Mesendoderm (in vitro differentiated cells): ENCODE measurements at regions not wholly inside any gene's neighbourhood (a gene's known extent, or its start where the extent isn't known, plus 50 kb on each side); places are given as distances from the start of the nearest gene placed in this dataset.
A peak's percentile ranks its signal among the peaks of the same experiment; 100 is the strongest.

Source experiments
- DNase-seq: peaks from one replicate; pipeline ENCODE4 v3.0.0; 2013
- H2AK5ac ChIP-seq: 2 replicates; pipeline ENCODE4 v1.6.1; 2013; ENCODE audit warnings: low read length, inconsistent platforms
- H2BK120ac ChIP-seq: 2 replicates; pipeline ENCODE4 v1.6.1; 2013; ENCODE audit warnings: low read depth, mild to moderate bottlenecking, low read length, moderate library complexity, mixed read lengths
- H2BK15ac ChIP-seq: replicated peaks from 2 replicates; pipeline ENCODE4 v1.6.1; 2013; ENCODE audit warnings: low read depth, mild to moderate bottlenecking, moderate library complexity
- H2BK5ac ChIP-seq: 2 replicates; pipeline ENCODE4 v1.6.1; 2013; ENCODE audit warnings: low read length, inconsistent platforms
- H3K18ac ChIP-seq: 2 replicates; pipeline ENCODE4 v1.6.1; 2013; ENCODE audit warnings: mild to moderate bottlenecking, low read length, mixed read lengths
- H3K23ac ChIP-seq: one replicate; pipeline ENCODE4 v1.6.1; 2013; ENCODE audit warnings: low read length
- H3K27ac ChIP-seq: 2 replicates; pipeline ENCODE4 v1.5.1; 2013; ENCODE audit warnings: low read depth, mild to moderate bottlenecking, inconsistent platforms, low read length, moderate library complexity
- H3K27me3 ChIP-seq: 2 replicates; pipeline ENCODE4 v1.6.1; 2013; ENCODE audit warnings: low read length, control low read depth, mild to moderate bottlenecking, inconsistent platforms; ENCODE audit not compliant: insufficient read depth, poor library complexity
- H3K36me3 ChIP-seq: 2 replicates; pipeline ENCODE4 v1.6.1; 2013; ENCODE audit warnings: low read length, inconsistent platforms; ENCODE audit not compliant: control insufficient read depth, insufficient read depth
- H3K4ac ChIP-seq: one replicate; pipeline ENCODE4 v1.6.1; 2013; ENCODE audit warnings: low read depth, mild to moderate bottlenecking, low read length, moderate library complexity
- H3K4me1 ChIP-seq: 2 replicates; pipeline ENCODE4 v1.6.1; 2013; ENCODE audit warnings: low read depth, low read length, inconsistent platforms; ENCODE audit not compliant: control insufficient read depth
- H3K4me2 ChIP-seq: 2 replicates; pipeline ENCODE4 v1.6.1; 2013; ENCODE audit warnings: low read length
- H3K4me3 ChIP-seq: 2 replicates; pipeline ENCODE4 v1.5.1; 2013; ENCODE audit warnings: mild to moderate bottlenecking, low read length
- H3K56ac ChIP-seq: one replicate; pipeline ENCODE4 v1.6.1; 2013; ENCODE audit warnings: low read length
- H3K79me1 ChIP-seq: 2 replicates; pipeline ENCODE4 v1.6.1; 2013; ENCODE audit warnings: low read length, inconsistent platforms
- H3K79me2 ChIP-seq: 2 replicates; pipeline ENCODE4 v1.6.1; 2013; ENCODE audit warnings: mild to moderate bottlenecking, low read length; ENCODE audit not compliant: control insufficient read depth, insufficient read depth
- H3K9ac ChIP-seq: 2 replicates; pipeline ENCODE4 v1.6.1; 2013; ENCODE audit warnings: low read length, inconsistent platforms
- H4K5ac ChIP-seq: one replicate; pipeline ENCODE4 v1.6.1; 2013; ENCODE audit warnings: low read length
- H4K8ac ChIP-seq: one replicate; pipeline ENCODE4 v1.6.1; 2013; ENCODE audit warnings: low read depth, mild to moderate bottlenecking, control low read depth, low read length, moderate library complexity
- WGBS: extraction: QIAGEN DNeasy Blood & Tissue Kit; methylation state at CpG from one replicate; pipeline ENCODE4 v1.1.7; 2013; ENCODE audit warnings: low lambda C conversion rate, missing lambda C conversion rate; ENCODE audit not compliant: insufficient coverage; ENCODE audit errors: extremely low coverage; 5-methylcytosine and 5-hydroxymethylcytosine counted together

- no peak overlapping the region for H3K4ac ChIP-seq
- H2BK15ac ChIP-seq: no peak overlapping the region
- H3K4me1 ChIP-seq: no peaks in the 10 kb centered on the region
- H3K18ac ChIP-seq: no peak overlapping the region
- H2AK5ac ChIP-seq: no peak overlapping the region
- H3K56ac ChIP-seq: no peak overlapping the region
- H4K5ac ChIP-seq: no peak overlapping the region
- H3K9ac ChIP-seq: no peak overlapping the region
- no peak for DNase-seq
- WGBS: no CpG with 5 or more reads among the region's 14 CpGs
- H3K79me2 ChIP-seq: no peaks in the 10 kb centered on the region
- H4K8ac ChIP-seq: no peak overlapping the region
- H3K4me2 ChIP-seq: no peak overlapping the region
- no peak overlapping the region for H2BK120ac ChIP-seq
- H3K27me3 ChIP-seq: no peaks in the 10 kb centered on the region
- H3K4me3 ChIP-seq: no peak overlapping the region
- H3K36me3 ChIP-seq: no peaks in the 10 kb centered on the region
- H3K27ac ChIP-seq: no peak overlapping the region
- H3K23ac ChIP-seq: no peak overlapping the region
- no peaks in the 10 kb centered on the region for H3K79me1 ChIP-seq
- no peak overlapping the region for H2BK5ac ChIP-seq
Observed at GRCh38 chr12:111251058-111251730, 117.7 kb downstream of the PHETA1 start.

GRCh38 chr12:111250251-111250881, 118.5 kb downstream of the PHETA1 start:
- H3K36me3 ChIP-seq: no peaks in the 10 kb centered on the region
- no peak overlapping the region for H3K4ac ChIP-seq
- no peak overlapping the region for H4K5ac ChIP-seq
- H3K27me3 ChIP-seq: no peaks in the 10 kb centered on the region
- no peak overlapping the region for H3K23ac ChIP-seq
- no peak overlapping the region for H2BK15ac ChIP-seq
- WGBS: no CpG with 5 or more reads among the region's 11 CpGs
- H3K79me2 ChIP-seq: no peaks in the 10 kb centered on the region
- H3K4me3 ChIP-seq: no peak overlapping the region
- H3K56ac ChIP-seq: no peak overlapping the region
- no peak overlapping the region for H2BK5ac ChIP-seq
- no peaks in the 10 kb centered on the region for H3K79me1 ChIP-seq
- no peak overlapping the region for H2BK120ac ChIP-seq
- no peak for DNase-seq
- H3K18ac ChIP-seq: no peak overlapping the region
- no peak overlapping the region for H3K9ac ChIP-seq
- no peak overlapping the region for H3K4me2 ChIP-seq
- H4K8ac ChIP-seq: no peak overlapping the region
- H3K4me1 ChIP-seq: no peaks in the 10 kb centered on the region
- H2AK5ac ChIP-seq: no peak overlapping the region
- no peak overlapping the region for H3K27ac ChIP-seq

GRCh38 chr12:111249757-111250156, 119.1 kb downstream of the PHETA1 start:
- no peak overlapping the region for H3K23ac ChIP-seq
- no CpG with 5 or more reads among the region's 6 CpGs for WGBS

GRCh38 chr12:111249018-111249370, 119.9 kb downstream of the PHETA1 start:
- no peak overlapping the region for H2BK5ac ChIP-seq
- H3K4me2 ChIP-seq: no peak overlapping the region
- H3K4me1 ChIP-seq: no peaks in the 10 kb centered on the region
- no peaks in the 10 kb centered on the region for H3K79me2 ChIP-seq
- H3K4me3 ChIP-seq: no peak overlapping the region
- no peak for DNase-seq
- no peak overlapping the region for H2BK120ac ChIP-seq
- no peak overlapping the region for H2AK5ac ChIP-seq
- WGBS: no CpG with 5 or more reads among the region's 10 CpGs
- H3K27me3 ChIP-seq: no peaks in the 10 kb centered on the region
- no peaks in the 10 kb centered on the region for H3K36me3 ChIP-seq
- no peak overlapping the region for H3K4ac ChIP-seq
- H2BK15ac ChIP-seq: no peak overlapping the region
- no peak overlapping the region for H4K8ac ChIP-seq
- H3K27ac ChIP-seq: no peak overlapping the region
- H3K56ac ChIP-seq: no peak overlapping the region
- no peak overlapping the region for H4K5ac ChIP-seq
- H3K79me1 ChIP-seq: no peaks in the 10 kb centered on the region
- H3K23ac ChIP-seq: no peak overlapping the region
- no peak overlapping the region for H3K18ac ChIP-seq
- no peak overlapping the region for H3K9ac ChIP-seq

More at GRCh38 chr12:111249757-111250156, 119.1 kb downstream of the PHETA1 start:
- H2BK15ac ChIP-seq: no peak overlapping the region
- H3K27me3 ChIP-seq: no peaks in the 10 kb centered on the region
- no peak overlapping the region for H3K56ac ChIP-seq
- no peak overlapping the region for H2BK5ac ChIP-seq
- no peaks in the 10 kb centered on the region for H3K4me1 ChIP-seq
- H3K4me2 ChIP-seq: no peak overlapping the region
- no peak overlapping the region for H4K5ac ChIP-seq
- H3K79me1 ChIP-seq: no peaks in the 10 kb centered on the region
- no peaks in the 10 kb centered on the region for H3K36me3 ChIP-seq
- H3K18ac ChIP-seq: no peak overlapping the region
- H3K9ac ChIP-seq: no peak overlapping the region
- no peak for DNase-seq
- no peak overlapping the region for H3K4me3 ChIP-seq
- no peak overlapping the region for H4K8ac ChIP-seq
- no peak overlapping the region for H2AK5ac ChIP-seq
- H3K27ac ChIP-seq: no peak overlapping the region
- H3K4ac ChIP-seq: no peak overlapping the region
- H2BK120ac ChIP-seq: no peak overlapping the region
- no peaks in the 10 kb centered on the region for H3K79me2 ChIP-seq

GRCh38 chr12:111248236-111249017, 120.5 kb downstream of the PHETA1 start:
- no peak overlapping the region for H3K4me3 ChIP-seq
- peak; percentile 11 for DNase-seq
- H3K79me1 ChIP-seq: no peaks in the 10 kb centered on the region
- H2BK5ac ChIP-seq: no peak overlapping the region
- H3K27ac ChIP-seq: no peak overlapping the region
- no peak overlapping the region for H4K8ac ChIP-seq
- no peak overlapping the region for H2BK120ac ChIP-seq
- H3K79me2 ChIP-seq: no peaks in the 10 kb centered on the region
- no peak overlapping the region for H3K23ac ChIP-seq
- no peaks in the 10 kb centered on the region for H3K4me1 ChIP-seq
- H3K9ac ChIP-seq: no peak overlapping the region
- no peak overlapping the region for H2AK5ac ChIP-seq
- H2BK15ac ChIP-seq: no peak overlapping the region
- no peak overlapping the region for H3K18ac ChIP-seq
- no peak overlapping the region for H3K56ac ChIP-seq
- H3K4me2 ChIP-seq: no peak overlapping the region
- H3K36me3 ChIP-seq: no peaks in the 10 kb centered on the region
- H3K27me3 ChIP-seq: no peaks in the 10 kb centered on the region
- WGBS: no CpG with 5 or more reads among the region's 13 CpGs
- H4K5ac ChIP-seq: no peak overlapping the region
- no peak overlapping the region for H3K4ac ChIP-seq
